ENCODE measurements at regions not wholly inside any gene's neighbourhood (a gene's known extent, or its start where the extent isn't known, plus 50 kb on each side); places are given as distances from the start of the nearest gene placed in this dataset.
A peak's percentile ranks its signal among the peaks of the same experiment; 100 is the strongest.

GRCh38 chr3:13935494-13936094 is 55.7 kb upstream of the WNT7A start:
- TF ChIP-seq, protein P1, sequence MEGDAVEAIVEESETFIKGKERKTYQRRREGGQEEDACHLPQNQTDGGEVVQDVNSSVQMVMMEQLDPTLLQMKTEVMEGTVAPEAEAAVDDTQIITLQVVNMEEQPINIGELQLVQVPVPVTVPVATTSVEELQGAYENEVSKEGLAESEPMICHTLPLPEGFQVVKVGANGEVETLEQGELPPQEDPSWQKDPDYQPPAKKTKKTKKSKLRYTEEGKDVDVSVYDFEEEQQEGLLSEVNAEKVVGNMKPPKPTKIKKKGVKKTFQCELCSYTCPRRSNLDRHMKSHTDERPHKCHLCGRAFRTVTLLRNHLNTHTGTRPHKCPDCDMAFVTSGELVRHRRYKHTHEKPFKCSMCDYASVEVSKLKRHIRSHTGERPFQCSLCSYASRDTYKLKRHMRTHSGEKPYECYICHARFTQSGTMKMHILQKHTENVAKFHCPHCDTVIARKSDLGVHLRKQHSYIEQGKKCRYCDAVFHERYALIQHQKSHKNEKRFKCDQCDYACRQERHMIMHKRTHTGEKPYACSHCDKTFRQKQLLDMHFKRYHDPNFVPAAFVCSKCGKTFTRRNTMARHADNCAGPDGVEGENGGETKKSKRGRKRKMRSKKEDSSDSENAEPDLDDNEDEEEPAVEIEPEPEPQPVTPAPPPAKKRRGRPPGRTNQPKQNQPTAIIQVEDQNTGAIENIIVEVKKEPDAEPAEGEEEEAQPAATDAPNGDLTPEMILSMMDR (conservative IDR thresholded peaks at IDR 0.05) = no peak
- no peak for TF ChIP-seq ZFX (IDR thresholded peaks at IDR 0.05)
- H3K27ac ChIP-seq = no peak overlapping the region

DNA sequence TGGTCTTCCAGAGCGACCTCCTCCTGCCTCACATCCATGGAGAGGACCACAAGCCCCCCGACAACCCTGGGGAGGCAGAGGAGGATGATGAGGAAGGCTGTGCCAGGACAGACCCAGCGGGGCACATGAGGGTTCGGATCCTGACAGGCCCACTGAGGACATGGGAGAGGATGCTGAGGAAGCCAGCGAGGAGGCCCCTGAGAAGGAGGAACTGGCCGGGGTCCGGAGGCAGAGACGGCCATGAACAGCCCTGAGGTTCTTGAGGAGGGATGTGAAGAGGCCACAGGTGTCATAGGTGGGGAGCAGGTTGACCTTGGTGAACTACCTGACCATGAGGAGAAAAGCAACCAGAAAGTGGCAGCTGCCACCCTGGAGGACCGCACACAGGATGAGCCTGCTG is 54.9 kb upstream of the WNT7A start:
- TF ChIP-seq, protein P1 (conservative IDR thresholded peaks at IDR 0.05) = no peak
- no peak for TF ChIP-seq ZFX (IDR thresholded peaks at IDR 0.05)
- H3K27ac ChIP-seq = no peak overlapping the region

GRCh38 chr3:13934315-13934714 is 54.4 kb upstream of the WNT7A start:
- no peak overlapping the region for H3K27ac ChIP-seq
- TF ChIP-seq ZFX (IDR thresholded peaks at IDR 0.05) = no peak
- TF ChIP-seq, protein P1 (conservative IDR thresholded peaks at IDR 0.05) = no peak

GRCh38 chr3:13932578-13933295 is 52.9 kb upstream of the WNT7A start:
- TF ChIP-seq ZFX (IDR thresholded peaks at IDR 0.05) = peak; percentile 53
- TF ChIP-seq, protein P1 (conservative IDR thresholded peaks at IDR 0.05) = no peak
- H3K27ac ChIP-seq = peak overlapping the region; percentile 71

DNA sequence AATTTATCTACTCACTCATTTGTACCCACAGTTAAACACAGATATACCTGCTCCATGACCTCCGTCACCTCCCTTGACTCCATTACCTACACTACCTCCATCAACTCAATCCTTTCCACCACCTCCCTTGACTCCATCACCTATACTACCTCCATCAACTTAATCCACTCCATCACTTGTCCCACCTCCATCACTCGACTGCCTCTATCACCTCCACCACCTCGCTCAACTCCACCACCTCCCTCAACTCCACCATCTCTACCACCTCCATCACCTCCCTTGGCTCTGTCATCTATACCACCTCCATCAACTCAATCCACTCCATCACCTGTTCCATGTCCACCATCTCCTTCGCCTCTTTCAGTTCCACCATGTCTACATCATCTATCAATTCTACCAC is 51.3 kb upstream of the WNT7A start:
- no peak for TF ChIP-seq ZFX (IDR thresholded peaks at IDR 0.05)
- TF ChIP-seq, protein P1 (conservative IDR thresholded peaks at IDR 0.05) = no peak

More for the DNA sequence above, 51.3 kb upstream of the WNT7A start:
- no peak overlapping the region for H3K27ac ChIP-seq
